Activated naive CD4-positive, alpha-beta T cell treated with anti-CD3 and anti-CD28 coated beads, Interleukin-2, amount 50 U/mL, for 72 hours (primary cell): ENCODE measurements at regions not wholly inside any gene's neighbourhood (a gene's known extent, or its start where the extent isn't known, plus 50 kb on each side); places are given as distances from the start of the nearest gene placed in this dataset.

Experiments
- ATAC-seq, 2 donors: fragments of 150-1000 bp; cut with Tn5 transposase; 2 replicates each; pipeline ENCODE4 v1.10.0; 2021; ENCODE audit warnings: mild to moderate bottlenecking in 2 of 2, moderate library complexity in 2 of 2
- DNase-seq, 2 donors: peaks; one replicate each; pipeline ENCODE4 v3.0.0; 2021 to 2022; ENCODE audit warnings: low spot score in 2 of 2
- H3K27ac Mint-ChIP-seq, 2 donors: one replicate each; pipeline ENCODE4 v1.8.0; 2022; ENCODE audit warnings: mild to moderate bottlenecking in 2 of 2, mixed read lengths in 2 of 2
- H3K36me3 Mint-ChIP-seq, 2 donors: one replicate each; pipeline ENCODE4 v1.8.0; 2022; ENCODE audit warnings: mixed read lengths in 2 of 2
- H3K9me3 Mint-ChIP-seq, 2 donors: one replicate each; pipeline ENCODE4 v1.8.0; 2022; ENCODE audit warnings: mixed read lengths in 2 of 2

DNA sequence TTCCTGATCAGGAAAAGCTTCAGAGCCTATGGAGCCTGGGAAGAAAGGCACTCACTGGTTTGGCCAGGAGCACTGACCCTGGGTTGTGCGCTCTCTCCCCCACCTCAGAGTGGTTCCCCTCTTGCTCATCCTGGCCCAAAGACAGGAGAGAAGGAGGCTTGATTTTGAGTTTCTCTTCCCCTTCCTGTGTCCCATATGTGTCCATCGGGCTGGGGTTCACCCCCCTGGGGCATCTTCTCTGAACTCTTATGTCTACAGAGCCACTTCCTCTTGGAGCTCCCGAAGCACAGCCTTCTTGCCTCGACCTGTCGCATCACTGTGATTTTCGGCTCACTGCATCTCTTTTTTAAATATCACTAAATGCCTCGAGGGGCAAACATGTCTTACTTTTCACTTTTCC, 692.3 kb downstream of the RNF144A start:
- H3K27ac Mint-ChIP-seq, result peak overlapping the region in 1 of 2 donors; percentile 48
- DNase-seq (no peak), ATAC-seq (no peak)
- H3K9me3 Mint-ChIP-seq, result peaks cover 0 to 4% of the 10 kb centered on the region in 2 donors
- peaks cover 0 to 4% of the 10 kb centered on the region in 2 donors for H3K36me3 Mint-ChIP-seq

DNA sequence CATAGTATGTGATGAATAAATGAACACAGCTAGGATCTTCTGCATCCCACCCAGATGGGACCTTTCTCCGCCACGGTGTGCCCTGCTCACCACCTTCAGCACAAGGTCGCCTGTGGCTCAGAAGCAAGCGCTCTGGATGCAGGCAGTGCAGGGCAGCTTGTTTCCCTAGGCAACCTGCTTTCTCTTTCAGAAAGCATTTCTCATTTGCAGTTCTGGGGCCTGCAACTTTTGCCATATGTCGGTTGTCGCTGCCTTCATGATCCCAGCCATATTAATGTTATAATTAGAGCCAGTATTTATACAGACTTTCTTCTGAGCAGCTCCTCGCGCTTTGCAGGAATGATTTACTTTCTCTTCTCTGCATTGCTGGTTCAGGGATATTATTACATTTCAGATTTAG, 692.8 kb downstream of the RNF144A start:
- peaks cover 0 to 4% of the 10 kb centered on the region in 2 donors for H3K9me3 Mint-ChIP-seq
- H3K27ac Mint-ChIP-seq, result peak overlapping the region in 1 of 2 donors; percentile 48
- DNase-seq (no peak), ATAC-seq (no peak)
- H3K36me3 Mint-ChIP-seq, result peaks cover 0 to 4% of the 10 kb centered on the region in 2 donors

DNA sequence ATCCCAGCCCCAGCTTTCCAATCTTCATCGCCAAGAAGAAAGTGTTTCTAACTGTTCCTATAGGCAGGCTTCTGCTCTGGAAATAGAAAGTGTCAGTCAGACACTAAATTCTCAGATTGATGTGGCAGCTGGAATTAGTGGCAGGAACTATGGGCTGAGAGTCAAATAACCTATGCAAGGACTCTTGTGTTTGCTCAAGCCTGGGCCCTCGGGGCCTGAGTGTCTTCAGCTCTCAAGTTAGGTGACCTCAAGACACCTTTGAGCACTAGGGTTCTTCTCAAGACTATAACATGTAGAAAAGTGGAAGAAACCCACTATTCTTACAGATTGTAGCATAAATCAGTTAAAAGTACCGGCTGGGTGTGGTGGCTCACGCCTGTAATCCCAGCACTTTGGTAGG, 694.5 kb downstream of the RNF144A start:
- DNase-seq, result no peak
- peak overlapping the region in 1 of 2 donors; percentile 75 for H3K27ac Mint-ChIP-seq
- H3K36me3 Mint-ChIP-seq, result peaks cover 0 to 4% of the 10 kb centered on the region in 2 donors
- peaks cover 0 to 4% of the 10 kb centered on the region in 2 donors for H3K9me3 Mint-ChIP-seq
- peak in 1 of 2 donors; percentile 36 for ATAC-seq

DNA sequence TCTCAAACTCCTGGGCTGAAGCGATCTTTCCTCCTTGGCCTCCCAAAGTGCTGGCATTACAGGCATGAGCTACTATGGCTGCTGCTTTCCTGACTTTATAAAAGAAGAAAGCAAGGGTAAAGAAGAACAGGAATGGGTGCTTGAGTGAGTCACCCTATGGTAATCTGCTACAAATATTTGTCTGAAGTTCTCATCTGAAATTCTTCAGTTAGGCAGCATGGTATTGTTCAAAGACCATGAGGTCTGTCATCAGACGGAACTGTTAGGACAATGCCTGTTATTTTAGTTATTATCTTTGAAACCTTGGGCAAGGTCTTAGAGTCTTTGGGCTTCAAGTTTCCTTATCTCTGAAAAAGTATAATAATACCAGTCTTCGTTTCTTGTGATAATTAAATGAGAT, 695.8 kb downstream of the RNF144A start:
- H3K27ac Mint-ChIP-seq, result no peak overlapping the region
- H3K36me3 Mint-ChIP-seq, result peaks cover 0 to 4% of the 10 kb centered on the region in 2 donors
- ATAC-seq (no peak), DNase-seq (no peak)
- peaks cover 0 to 3% of the 10 kb centered on the region in 2 donors for H3K9me3 Mint-ChIP-seq

DNA sequence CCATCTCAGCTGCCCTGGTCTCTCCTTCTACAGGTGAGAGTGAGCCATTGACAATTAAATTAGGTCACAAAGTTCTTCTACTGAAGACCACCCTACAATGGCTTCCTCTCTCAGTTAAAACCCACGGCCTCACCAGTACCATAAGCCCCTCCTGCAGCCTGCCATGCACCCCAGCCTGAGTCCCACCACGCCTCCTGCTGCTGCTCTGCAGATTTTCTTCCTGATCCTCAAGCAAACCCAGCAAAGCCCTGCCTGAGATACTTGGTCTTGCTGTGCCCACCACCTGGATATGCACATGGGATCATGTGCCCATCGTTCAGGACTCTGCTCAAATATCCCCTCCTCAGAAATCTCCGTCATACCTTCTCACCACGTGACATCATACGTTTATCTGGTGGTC, 696.6 kb downstream of the RNF144A start:
- Mint-ChIP-seq H3K27ac (no peak overlapping the region), H3K9me3 (no peaks in the 10 kb centered on the region), H3K36me3 (peaks cover 0 to 4% of the 10 kb centered on the region in 2 donors)
- no peak for DNase-seq
- no peak for ATAC-seq

DNA sequence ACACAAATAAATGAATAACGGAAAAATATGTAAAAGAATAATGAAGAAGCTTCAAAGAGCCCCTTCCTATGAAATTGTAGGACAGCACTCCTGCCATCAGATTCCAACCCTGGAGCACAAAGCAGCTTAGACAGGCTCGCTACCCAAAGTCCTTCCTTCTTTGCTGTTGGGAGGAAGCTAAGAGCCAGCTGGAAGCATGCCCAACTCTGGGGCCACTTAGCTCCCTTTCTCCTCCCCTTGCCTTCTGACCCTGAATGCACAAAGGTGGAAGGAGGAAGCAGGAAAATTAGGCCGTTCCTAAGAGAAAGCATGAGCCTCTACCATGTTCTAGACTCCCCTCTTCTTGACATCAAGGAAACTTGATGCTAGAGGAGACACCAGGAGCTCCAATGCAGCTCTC, 700.8 kb downstream of the RNF144A start:
- Mint-ChIP-seq H3K9me3 (no peaks in the 10 kb centered on the region), H3K36me3 (peaks cover 0 to 11% of the 10 kb centered on the region in 2 donors), H3K27ac (no peak overlapping the region)
- DNase-seq (no peak), ATAC-seq (no peak)

DNA sequence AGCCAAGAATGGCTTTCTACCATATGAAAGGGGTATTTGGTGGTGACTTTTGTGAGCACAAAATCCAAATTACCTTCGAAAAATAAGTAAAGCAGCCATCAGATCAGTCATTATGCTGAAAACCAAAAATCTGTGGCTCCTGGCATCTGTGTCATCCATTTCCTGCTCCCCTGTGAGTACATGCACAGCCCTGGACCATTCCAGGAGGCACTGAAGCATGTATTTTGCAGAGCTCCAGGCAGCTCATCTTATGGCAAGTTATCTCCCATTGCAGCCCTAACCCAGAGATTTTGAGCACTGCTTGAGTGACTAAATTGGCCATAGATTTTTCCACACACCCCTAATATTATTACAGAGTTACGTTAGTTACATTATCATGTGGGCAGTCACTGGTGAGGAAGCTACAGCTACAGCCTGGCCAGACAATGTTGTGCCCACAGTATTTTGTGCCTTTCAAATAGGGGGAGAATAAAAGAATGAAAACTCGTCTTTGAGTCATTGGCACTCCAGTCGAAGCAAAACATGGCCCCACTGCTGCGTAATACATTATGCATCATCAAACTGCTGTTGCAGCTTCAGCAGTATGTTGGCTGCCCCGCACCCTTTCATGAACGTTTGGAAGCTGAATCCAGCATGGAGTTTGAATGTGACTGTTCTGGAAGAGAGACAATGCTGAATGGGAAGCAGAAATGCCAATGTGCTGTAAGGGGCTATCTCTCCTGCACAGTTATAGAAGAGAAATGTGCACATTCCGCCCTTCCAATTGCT, 702.2 kb downstream of the RNF144A start:
- Mint-ChIP-seq H3K27ac (no peak overlapping the region), H3K9me3 (no peaks in the 10 kb centered on the region), H3K36me3 (peaks cover 0 to 11% of the 10 kb centered on the region in 2 donors)
- DNase-seq (no peak), ATAC-seq (no peak)

DNA sequence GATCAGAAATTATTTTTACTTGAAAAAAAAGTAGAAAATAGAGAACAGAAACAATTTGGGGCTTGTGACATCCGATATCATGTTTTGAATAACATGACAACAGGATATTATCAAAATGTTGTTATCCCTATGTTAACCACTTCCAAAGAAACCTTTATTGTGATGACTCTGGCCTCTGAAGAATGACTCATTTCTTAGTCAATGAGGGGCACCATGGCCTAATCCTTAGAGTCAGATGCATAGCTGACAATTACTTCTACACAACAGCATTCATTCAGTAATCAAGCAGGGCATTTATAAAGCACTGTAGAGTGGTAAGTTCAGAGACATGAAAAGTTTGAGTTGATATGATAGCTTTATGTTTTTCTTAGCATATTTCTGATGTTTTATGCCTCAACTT, 703.0 kb downstream of the RNF144A start:
- Mint-ChIP-seq H3K36me3 (peaks cover 0 to 11% of the 10 kb centered on the region in 2 donors), H3K9me3 (no peaks in the 10 kb centered on the region), H3K27ac (no peak overlapping the region)
- no peak for DNase-seq
- peak; percentile 20 to 48 for ATAC-seq

DNA sequence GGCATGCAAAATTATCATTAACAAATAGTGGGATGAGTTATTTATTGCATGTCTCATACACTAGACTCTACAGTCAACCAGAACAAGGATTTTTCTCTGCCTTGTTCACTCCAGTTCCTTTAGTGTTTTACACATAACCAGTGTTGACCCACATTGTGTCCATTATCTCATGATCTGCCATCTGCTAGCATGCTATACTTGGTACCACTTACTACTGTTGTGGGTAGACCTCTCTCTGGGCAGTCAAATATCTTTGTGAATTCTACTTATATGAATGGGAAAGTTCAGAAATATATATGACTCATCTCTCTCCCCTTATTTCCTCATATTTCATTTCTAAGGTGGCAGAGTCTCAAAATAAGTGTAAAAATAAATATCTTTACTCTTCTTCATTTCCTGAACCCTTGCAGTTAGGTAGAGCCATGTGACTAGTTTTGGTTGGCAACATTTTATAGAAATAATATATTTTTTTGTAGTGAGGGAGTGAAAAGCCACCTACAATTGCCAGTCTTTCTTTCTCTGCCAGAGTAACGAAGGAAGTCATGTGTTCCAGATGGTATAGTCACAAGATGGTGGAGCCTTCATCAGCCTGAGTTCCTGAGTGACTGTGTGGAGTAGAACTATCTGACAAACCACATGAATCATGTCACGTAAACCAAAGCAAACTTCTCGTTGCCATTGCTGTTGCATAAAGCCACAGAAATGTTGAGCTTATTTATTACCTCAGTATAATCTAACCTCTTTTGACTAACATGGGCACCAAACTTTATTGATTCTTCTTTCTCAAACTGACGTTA, 704.0 kb downstream of the RNF144A start:
- peaks cover 0 to 11% of the 10 kb centered on the region in 2 donors for H3K36me3 Mint-ChIP-seq
- DNase-seq (no peak), ATAC-seq (peak; percentile 46)
- no peaks in the 10 kb centered on the region for H3K9me3 Mint-ChIP-seq
- H3K27ac Mint-ChIP-seq, result no peak overlapping the region

DNA sequence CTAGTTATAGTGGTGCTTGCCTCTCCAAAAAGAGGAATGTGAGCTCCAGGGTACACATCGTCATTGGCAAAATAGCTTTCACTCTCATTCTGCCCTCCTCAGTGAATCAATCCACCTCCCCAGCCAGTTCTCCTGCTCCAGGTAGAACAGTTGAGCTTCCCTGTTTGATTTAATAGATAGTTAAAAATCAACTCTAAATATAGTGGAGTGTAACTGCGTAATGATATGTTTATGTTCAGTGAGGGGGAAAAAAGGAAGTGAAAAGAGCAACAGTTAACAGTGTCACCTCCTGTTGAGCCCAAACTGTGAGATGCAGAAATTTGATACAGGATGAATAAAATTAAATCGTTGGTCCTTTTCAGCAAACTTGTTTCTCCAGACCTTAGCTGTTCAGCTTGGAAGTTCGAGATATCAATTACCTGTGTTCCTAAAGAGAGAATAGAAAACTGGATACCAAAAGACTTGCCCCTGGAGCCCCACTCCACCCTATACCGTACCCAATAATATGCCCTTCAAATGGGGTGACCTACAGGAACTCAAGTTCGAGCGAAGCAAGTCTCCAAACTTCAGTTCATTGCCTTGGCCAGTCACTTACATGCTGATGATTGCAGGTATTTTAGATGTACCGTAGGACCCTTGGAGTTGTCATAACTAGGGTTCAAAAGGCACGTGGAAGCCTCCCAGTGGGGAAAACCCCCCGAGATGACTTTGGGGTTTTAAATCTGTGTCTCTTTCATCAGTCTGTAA, 708.4 kb downstream of the RNF144A start:
- Mint-ChIP-seq H3K36me3 (peaks cover 0 to 11% of the 10 kb centered on the region in 2 donors), H3K27ac (no peak overlapping the region), H3K9me3 (peaks cover 0 to 4% of the 10 kb centered on the region in 2 donors)
- ATAC-seq (no peak), DNase-seq (no peak)

DNA sequence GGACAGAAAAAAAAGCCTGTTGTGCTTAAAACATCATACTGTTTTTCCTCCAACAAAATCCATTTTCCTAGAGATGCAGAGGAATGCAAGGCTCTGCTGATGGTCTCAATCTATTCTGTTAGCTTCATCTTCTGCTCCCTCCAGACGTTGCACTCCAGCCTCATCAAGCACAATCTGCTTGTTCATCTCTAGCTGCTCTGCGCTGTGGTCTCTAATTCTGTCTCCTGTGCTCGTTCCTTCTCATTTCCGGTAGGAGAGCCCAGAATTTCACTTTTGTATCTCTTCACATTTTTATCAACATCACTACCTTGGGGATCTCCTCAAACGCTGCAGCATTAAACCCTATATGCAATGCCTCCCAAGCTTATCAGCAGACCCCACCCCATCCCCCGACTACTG, 708.9 kb downstream of the RNF144A start:
- peaks cover 0 to 8% of the 10 kb centered on the region in 2 donors for H3K36me3 Mint-ChIP-seq
- ATAC-seq, result no peak
- H3K27ac Mint-ChIP-seq, result no peak overlapping the region
- no peak for DNase-seq
- H3K9me3 Mint-ChIP-seq, result peaks cover 0 to 4% of the 10 kb centered on the region in 2 donors

DNA sequence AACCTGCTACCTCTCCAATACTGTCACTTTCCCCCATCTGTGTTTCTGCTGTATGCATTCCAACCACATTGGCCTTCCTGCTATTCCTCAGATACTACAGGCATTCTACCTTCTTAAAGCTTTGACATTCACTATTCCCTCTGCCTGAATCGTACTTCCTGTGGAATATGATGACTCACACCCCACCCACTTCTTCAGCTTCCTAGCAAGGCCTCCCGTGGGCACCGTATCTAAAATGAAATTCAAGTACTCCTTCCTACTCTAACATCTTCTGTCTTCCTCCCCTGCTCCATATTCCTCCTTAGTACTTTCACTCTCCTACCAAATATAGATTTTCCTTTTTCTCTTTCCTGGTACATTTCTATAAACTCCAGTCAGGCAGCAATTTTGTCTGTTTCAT, 710.4 kb downstream of the RNF144A start:
- H3K36me3 Mint-ChIP-seq, result no peaks in the 10 kb centered on the region
- peaks cover 6 to 14% of the 10 kb centered on the region in 2 donors for H3K9me3 Mint-ChIP-seq
- ATAC-seq (no peak), DNase-seq (no peak)
- H3K27ac Mint-ChIP-seq, result no peak overlapping the region

DNA sequence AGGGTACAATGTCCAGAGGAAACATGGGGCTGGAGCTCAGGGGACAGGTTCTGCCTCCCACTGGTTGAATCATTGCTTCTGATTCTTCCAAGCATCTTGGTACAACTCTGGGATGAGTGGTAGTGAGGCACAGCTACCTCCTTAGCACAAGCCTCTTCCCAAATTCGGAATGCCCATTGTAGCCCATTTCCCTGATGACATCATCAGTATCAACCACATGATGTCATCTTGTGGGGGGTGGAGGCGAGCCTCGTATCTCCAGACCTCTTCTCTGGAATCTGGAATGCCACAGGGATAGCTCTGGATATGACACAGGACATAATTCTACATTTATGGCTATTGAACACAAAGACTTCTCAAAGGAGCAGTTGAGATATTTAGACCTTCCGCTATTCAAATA, 715.2 kb downstream of the RNF144A start:
- Mint-ChIP-seq H3K9me3 (peaks cover 14% of the 10 kb centered on the region in 2 donors), H3K36me3 (no peaks in the 10 kb centered on the region), H3K27ac (no peak overlapping the region)
- no peak for DNase-seq
- ATAC-seq, result no peak

DNA sequence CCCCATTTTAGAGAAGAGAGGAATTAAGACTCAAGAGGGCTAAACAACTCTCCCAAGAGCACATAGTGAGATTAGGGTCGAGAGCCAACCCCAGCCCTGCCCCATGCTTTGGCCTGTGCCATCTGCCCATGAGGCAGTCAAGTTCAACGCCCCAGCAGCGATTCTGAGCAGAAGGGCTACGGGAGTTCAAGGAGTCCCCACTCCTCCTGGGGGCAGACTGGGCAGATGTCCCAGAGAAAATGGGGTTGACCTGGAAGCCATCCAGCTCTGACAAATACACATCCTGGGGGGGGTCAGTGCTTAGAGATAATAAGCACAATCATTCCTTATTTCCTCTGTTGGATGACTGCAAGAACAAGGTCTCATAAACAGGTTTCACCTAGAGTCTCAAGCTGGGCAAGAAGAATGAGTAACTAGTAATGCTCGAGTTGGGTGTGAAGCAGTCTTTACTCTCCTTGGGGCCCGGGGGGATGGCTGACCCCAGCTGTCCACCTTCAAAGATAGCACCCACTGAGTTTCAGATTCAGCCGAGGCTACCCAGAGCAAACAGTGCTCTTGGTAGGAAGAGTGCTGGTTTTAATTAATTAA, 716.4 kb downstream of the RNF144A start:
- ATAC-seq (no peak), DNase-seq (no peak)
- Mint-ChIP-seq H3K36me3 (no peaks in the 10 kb centered on the region), H3K9me3 (peaks cover 14 to 16% of the 10 kb centered on the region in 2 donors), H3K27ac (no peak overlapping the region)

DNA sequence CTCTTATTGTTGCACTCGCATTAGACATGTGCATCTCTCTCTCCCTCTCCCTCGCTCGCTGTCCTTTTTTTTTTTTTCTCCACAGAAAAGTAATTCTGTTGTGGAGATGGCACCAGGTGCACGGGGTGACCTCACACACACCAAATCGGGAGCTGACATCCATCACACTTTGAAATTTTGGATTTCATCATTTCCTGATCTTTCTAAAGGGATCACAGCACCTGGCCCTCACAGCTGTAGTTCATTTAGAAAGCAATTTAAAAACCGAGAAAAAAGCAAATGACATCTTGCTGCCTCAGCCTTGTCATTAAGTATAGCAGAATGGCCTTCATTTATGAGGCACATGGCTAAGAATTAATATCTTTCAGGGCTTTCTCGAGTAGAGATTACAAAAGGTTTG, 717.2 kb downstream of the RNF144A start:
- ATAC-seq (no peak), DNase-seq (no peak)
- H3K9me3 Mint-ChIP-seq, result peaks cover 14 to 21% of the 10 kb centered on the region in 2 donors
- no peaks in the 10 kb centered on the region for H3K36me3 Mint-ChIP-seq
- no peak overlapping the region for H3K27ac Mint-ChIP-seq

DNA sequence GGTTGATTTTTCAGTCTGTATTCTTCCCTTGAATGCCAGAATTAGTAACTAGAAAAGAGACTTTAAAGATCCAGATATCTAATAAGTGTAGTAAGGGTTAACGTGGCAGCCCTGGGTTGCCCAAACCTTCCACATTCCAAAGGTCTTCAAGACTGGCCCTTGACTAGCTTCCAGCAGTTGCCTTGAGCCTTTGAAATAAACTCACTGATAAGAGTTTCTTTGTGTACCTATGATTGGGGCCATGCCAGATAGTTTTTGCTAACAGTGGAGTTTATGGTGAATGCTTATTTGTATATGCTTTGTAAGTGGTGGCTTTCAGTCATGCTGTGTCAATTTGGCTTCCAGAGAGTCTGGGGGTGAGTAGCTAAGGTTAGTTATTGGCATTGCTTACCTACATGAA, 722.3 kb downstream of the RNF144A start:
- DNase-seq, result no peak
- Mint-ChIP-seq H3K9me3 (peaks cover 18 to 29% of the 10 kb centered on the region in 2 donors), H3K27ac (peak overlapping the region in 1 of 2 donors; percentile 21), H3K36me3 (peaks cover 31 to 38% of the 10 kb centered on the region in 2 donors)
- ATAC-seq, result no peak
